GM19397 (cell line): ENCODE measurements at regions not wholly inside any gene's neighbourhood (a gene's known extent, or its start where the extent isn't known, plus 50 kb on each side); places are given as distances from the start of the nearest gene placed in this dataset.
"Not testable (repeated sequence)": the region's sequence is repeated elsewhere in the genome, so short reads cannot be mapped to it uniquely, and the experiment has no call there.

Experiments
- ATAC-seq: cut with Tn5 transposase; IDR thresholded peaks from one replicate; pipeline ENCODE4 v1.9.1; 2021; ENCODE audit warnings: mild to moderate bottlenecking, moderate library complexity; ENCODE audit not compliant: unreplicated experiment

DNA sequence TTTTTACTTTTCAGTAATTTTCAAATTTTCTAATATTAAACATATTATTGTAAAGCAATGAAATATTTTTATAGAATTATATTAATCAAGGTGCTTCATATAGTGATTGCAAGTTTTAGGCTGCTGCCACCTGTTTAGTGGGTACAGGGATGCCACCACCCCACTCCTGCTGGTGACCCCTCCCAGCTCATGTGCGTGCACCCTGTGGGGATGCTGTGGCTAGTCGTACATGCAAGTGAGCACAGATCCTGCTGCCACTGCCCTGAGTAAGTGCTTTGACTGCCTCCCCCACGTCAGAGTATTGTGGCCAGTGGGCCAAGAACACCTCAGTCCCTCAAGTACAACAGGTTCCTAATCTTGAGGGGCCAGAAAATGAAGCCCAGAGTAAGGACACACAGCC, 320.1 kb upstream of the DDI1 start:
- ATAC-seq = no peak

DNA sequence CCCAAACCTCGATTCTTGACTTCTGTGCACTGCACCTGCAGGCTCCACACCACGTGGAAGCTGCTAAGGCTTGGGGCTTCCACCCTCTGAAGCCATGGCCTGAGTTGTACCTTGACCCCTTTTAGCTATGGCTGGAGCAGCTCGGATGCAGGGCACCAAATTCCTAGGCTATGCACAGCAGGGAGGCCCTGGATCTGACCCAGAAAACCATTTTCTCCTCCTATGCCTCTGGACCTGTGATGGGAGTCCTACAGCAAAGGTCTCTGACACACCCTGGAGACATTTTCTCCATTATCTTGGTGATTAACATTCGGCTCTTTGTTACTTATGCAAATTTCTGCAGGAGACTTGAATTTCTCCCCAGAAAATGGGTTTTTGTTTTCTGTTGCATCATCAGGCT, 309.2 kb upstream of the DDI1 start:
- no peak for ATAC-seq

DNA sequence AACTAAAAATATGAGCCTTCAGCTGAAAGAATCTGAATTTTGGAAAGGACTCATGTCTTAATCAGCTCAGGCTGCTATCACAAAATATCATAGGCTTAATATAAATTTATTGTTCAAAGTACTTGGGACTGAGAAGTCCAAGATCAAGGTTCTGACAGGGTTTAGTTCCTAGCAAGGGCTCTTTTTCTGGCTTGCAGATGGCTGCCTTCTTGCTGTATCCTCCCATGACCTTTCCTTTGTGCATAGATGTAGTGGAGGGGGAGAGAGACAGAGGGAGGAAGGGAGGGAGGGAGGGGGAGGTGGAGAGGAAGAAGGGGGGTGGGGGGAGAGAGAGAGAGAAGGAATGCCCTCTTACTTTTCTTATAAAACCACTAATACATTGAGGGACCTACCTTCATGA, 306.8 kb upstream of the DDI1 start:
- ATAC-seq = no peak

DNA sequence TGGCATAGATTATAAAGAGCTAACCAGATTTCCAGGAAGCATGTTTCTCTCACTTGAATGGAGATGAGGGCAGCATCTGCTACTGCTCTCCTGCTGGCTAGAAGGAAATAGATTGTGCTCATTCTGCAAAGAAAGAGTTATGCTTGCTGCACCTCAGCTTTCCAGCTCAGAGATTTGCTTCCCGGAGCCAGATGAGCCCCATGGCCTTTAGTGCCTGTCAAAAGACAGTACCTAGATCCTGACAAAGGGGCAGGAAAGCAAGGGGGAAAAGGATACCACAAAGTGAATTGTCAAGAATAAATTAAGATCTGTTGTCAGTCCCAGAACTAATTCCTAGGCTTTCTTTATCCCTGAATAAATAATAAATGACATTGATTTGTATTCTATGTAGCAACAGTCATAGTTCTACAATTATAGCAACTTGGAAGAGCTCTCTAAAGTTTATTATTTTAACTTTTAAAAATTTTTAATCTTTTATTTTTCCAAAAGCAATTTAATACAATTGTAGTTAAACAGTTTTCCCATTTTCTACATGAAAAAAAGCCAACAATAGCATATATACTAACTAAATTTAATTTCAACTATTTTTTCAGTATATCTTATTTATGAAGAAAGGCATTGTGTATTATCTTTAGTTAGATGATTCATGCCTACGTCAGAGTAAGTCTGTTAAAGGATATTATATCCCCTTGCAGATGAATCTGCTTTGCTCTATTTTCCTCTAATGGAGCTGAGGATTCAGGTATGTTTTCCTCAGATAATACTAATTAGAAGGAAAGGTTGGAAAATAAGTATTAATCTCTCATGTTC, 306.1 kb upstream of the DDI1 start:
- ATAC-seq = no peak

DNA sequence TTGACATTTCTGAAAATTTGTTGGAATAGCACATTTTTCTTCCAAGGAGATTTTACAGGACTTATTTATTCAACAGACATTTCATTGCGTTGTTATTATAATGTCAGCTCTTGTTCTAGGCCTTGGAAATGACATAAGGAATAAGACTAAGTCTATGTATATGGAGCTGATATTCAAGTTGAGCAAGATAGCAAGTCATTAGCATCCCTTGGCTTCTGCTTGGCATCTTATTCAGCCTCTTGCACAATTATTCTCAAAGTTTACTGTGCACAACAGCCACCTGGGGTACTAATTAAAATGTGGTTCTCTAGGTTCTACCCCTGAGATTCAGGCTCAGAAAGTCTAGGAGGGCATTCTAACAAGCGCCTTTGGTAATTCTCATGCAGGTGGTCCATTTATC, 304.8 kb upstream of the DDI1 start:
- no peak for ATAC-seq

DNA sequence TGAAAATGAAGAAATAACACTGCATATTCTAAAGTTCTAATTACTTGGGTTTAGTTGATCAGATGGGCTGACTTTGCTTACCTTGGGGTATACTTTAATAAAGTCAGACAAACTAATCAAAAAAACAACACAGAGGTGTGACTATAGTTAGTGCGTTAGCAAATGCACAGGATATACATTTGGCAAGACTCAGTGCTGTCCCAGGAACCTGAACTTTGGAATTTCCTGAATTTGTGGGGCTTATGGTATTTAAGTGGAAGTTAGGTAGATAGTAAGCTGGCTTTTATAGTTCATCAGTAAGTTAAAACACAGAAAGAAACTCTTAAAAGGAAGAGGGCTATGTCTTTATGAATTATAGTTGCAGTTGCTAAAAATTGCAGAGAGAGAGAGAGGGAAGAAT, 302.6 kb upstream of the DDI1 start:
- no peak for ATAC-seq

DNA sequence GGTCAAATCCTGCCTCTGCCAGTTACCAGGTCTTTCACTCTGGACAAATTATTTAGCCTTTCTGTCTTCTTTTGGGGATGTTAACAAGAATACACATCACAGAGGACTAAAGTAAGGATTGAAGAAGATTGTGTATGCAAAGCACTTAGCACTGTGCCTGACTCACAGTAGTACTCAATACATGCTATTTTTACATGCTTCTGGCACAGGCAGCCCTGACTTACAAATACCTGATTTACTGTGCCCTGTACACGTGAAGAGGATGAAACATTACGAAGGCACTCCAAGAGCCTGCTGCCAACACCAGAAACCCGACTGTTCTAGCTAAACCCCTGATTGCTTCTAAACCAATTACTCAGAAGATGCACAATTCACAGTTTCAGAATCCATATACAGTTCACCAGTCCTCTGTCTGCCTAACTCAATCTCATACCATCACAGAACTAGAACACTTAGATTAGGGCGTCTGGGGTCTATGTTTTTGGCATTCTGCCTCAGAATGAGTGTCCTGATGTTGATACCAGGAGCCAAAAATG, 300.9 kb upstream of the DDI1 start:
- no peak for ATAC-seq

DNA sequence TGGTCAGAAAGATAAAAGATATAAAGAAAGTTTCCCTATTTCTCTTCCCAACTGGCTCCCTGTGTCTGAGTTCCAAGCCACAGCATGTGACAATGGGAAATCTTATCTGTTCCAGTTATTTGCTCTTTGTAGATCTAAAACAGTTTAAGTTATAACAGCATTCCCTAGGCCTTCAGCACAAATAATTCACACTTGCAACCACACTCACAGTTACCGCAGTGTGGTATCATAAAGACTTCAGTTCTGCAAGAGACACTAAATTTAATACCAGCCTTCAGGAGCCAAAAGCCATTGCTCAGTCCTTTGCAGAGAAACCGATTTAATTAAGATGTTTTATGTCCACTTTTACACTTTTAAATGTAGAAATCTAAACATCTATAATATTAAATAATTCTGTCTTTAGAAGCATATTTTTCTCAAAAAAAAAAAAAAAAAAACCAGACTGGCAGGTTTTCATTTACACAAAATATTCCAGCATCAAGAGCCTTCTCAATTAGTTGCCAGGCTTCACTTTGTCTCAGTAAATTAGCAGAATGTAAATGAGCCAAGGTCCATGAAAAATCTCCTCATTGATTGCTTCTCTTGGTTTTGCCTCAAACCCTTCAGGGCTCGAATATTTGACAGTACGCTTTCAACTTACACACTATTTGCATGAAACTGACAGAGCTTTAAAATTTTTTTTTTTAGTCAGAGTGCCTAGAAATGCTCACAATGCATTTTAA, 300.0 kb upstream of the DDI1 start:
- ATAC-seq = no peak

DNA sequence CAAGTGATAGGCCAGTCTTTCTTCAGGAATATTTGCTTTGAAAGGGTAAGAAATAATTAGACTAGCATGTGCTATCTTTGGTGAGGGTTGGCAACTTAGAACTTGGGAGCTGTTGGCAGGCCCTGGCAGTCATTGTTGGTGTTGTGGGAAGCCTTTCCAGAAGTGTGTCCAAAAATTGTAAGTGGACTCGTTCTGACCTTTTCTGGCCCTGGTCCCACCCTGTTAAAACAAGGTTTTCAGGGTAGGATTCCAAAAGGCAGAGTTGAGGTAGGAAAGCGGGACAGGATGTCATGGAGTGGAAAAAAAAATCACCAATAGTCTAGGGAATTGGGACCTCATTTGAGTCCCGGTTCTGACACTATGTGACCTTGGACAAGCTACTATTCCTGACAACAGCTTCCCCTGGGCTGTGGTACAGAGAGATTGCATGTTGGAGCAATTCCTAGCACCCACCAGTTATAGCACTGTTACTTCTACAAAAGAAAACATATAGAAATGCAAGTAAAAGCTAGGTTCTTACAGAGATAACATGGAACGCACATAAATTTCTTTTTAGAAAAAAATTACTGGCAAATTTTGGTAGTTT, 299.3 kb upstream of the DDI1 start:
- ATAC-seq = no peak

DNA sequence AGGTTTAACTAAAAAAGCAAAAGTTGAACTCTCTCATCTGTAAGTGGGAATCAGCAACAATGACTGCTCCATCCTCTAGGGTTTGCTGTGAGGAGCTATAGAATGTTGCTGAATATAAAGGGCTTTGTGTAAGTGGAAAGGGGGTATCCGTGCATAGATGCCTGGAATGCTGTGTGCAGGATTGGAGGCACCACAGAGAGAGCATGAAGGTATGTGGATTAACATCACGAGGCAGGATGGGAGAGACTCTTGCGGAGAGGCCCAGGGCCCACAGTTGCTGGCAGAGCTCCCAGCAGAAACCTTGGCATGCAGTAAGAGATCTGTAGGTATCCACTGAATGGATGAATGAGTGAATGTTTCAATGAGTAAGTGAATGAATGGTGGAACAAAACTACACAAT, 298.7 kb upstream of the DDI1 start:
- no peak for ATAC-seq

DNA sequence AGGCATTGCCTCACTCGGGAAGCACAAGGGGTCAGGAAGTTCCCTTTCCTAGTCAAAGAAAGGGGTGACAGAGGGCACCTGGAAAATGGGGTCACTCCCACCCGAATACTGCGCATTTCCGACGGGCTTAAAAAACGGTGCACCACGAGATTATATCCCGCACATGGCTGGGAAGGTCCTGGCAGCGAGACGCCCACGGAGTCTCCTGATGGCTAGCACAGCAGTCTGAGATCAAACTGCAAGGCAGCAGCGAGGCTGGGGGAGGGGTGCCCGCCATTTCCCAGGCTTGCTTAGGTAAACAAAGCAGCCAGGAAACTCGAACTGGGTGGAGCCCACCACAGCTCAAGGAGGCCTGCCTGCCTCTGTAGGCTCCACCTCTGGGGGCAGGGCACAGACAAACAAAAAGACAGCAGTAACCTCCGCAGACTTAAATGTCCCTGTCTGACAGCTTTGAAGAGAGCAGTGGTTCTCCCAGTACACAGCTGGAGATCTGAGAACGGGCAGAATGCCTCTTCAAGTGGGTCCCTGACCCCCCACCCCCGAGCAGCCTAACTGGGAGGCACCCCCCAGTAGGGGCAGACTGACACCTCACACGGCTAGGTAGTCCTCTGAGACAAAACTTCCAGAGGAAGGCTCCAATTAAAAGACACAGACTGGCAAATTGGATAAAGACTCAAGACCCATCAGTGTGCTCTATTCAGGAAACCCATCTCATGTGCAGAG, 297.2 kb upstream of the DDI1 start:
- not testable (repeated sequence) for ATAC-seq

DNA sequence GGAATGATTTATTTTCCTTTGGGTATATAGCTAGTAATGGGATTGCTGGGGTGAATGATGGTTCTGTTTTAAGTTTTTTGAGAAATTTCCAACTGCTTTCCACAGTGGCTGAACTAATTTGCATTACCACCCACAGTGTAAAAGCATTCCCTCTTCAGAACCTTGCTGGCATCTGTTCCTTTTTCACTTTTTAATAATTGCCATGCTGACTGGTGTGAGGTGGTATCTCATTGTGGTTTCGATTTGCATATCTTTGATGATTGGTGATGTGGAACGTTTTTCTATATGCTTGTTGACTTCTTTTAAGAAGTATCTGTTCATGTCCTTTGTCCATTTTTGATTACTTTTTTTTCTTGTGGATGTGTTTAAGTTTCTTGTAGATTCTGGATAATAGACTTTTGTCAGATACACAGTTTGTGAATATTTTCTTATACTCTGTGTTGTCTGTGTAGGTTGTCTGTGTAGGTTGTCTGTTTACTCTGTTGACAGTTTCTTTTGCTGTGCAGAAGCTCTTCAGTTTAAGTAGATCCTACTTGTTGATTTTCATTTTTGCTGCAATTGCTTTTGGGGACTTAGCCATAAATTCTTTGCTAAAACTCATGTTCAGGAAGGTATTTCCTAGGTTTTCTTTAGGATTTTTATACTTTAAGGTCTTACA, 291.8 kb upstream of the DDI1 start:
- peak; percentile 85 for ATAC-seq

DNA sequence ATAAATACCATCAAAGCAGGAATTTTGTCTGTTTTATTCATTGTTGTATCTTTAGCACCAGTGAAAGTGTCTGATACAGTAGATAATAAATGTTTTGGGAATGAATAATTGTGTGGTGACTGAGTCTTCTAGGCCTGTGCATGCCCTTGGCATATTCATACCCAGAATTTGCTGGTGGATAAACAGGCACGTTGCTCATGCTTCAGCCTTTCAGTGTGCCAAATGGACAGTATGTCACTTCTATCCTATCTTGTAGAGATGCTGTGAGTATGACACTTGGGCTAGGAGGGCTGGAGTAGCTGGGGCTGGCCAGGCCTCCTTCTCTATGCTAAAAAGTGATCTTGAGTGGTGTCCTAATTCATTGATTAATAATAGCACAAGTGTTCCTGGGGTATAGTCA, 287.3 kb upstream of the DDI1 start:
- ATAC-seq = no peak

DNA sequence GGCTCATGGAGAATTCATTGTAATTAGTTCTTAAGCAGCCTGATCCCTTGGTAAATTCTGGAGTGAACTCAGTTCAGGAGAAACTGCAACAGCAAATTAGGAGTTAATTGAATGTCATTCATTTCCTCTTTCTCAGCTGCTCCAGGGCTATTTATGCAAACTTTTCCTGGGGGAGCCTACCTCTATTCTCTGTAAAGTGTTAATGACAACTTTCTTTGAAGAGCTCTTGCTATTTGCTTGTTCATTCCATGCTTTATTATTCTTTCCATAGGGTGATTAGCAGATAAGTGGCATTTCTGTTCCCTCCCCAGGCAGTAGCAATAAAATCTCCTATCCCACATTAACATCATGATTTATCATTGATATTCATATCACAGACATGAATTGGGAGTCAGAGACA, 267.6 kb upstream of the DDI1 start:
- no peak for ATAC-seq

DNA sequence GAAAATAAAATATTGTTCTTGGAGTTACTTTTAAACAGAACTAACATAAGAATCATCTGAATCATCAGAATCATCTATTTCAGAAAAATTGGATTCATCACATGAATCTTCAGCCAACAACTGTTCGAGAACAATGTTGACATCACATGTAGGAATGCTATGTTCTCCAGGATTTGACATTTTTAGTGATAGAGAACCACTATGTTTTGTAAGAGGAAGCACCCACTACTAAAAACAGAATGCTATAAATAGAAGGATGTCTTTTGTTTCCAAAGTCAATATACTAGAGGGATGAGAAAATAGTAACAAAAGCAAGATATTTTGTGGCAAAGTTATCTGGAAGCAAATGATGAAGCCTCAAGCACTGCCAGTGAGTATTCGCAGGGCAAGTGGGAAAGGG, 263.4 kb upstream of the DDI1 start:
- no peak for ATAC-seq

DNA sequence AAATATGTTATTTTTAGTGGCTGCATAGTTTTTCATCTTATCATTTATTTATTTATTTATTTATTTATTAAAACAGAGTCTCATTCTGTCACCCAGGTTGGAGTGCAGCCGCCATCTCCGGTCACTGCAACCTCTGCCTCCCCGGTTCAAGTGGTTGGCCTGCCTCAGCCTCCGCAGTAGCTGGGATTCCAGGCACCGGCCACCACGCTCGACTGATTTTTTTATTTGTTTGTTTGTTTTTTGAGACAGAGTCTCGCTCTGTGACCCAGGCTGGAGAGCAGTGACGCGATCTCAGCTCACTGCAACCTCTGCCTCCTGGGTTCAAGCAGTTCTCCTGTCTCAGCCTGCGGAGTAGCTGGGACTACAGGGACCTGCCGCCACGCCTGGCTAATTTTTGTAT, 262.9 kb upstream of the DDI1 start:
- no peak for ATAC-seq

DNA sequence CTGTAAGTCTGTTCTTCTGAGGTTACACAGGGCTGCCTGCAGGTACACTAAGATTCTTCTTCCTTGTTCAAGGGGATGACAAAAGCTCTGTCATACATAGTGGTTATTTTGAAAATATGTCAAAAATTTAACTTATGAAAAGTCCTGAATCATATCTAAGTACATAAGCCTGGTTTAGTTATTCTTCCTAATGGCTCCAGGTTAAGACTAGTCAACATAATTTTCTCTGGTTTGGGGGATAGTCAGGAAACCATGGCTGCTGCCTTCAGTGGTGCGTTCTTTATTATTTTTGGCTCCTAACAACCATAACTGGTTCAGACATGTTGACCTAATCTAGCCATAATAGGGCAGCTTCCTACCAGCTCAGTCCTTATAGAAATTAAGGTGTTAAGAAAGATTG, 257.4 kb upstream of the DDI1 start:
- ATAC-seq = no peak

DNA sequence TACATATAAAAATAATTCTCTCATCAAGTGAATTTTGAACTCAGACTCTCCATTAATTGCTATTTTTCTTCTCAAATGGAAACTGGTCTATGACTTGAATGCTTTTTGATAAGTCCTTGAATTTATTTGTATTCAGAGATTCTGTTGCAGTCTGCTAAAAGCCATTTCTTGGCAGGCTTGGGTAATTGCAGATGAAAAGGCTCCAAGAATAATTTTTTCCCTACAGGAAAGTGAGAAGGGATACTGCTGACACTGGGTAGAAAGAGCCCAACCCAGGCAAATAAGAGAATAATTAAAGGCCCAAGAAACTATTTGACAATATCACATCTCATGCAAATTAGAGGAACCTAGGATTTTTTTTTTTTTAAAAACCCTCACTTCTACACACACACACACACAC, 246.5 kb upstream of the DDI1 start:
- no peak for ATAC-seq

DNA sequence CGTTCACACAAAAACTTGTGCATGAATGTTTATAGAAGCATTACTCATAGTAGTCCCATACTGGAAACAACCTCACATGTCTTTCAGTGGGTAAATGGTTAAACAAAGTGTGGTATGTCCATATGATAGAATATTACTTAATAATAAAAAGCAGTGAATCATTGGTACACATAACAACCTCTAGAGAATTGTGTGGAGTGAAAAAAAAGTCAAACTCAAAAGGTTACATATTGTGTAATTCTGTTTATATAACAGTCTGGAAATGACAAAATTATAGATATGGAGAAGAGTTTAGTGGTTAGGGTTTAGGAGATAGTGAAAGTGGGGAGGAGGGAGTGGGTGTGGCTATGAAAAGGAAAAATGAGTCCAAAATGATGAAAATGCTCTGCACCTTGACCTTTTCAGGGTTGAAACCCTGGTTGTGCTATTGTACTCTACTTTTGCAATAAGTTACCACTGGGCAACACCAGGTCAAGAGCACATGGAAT, 243.4 kb upstream of the DDI1 start:
- no peak for ATAC-seq

DNA sequence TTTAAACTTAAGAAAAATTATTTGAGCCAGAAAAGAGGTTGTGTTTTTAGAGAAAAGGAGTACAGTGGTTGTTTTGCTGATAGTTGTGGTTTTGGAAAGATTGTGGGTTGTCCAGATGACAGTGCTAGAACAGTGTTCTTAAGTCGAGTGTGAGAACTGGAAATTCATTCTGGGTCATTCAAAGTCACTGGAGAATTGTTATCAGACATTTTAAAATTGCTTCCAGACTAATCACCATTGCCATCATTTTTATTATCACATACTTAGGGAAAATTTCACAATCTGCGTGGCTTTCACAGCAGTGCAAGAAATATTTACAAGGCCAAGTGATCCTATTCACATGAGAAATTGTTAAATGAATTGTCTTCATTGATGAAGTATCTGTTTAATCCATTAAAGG, 242.2 kb upstream of the DDI1 start:
- ATAC-seq = no peak

DNA sequence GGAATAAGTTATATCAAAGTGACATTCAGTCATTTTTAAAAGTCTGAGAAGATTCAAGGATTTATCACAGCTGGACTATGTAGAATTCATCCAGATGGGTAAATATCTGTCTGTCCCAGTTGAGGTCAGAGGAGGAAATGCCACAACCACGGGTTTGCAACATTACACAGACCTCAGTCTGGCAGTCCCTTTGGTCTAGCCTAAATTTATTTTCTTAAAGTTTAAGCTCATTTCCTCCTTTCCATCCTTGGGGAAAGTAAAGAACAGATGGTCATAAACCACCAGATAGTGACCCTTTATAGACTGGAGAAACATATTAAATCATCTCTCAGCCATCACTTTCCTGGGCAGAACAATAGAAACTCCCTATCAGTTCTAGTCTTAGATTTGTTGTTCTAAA, 238.4 kb upstream of the DDI1 start:
- ATAC-seq = no peak
